ENCODE measurements at regions not wholly inside any gene's neighbourhood (a gene's known extent, or its start where the extent isn't known, plus 50 kb on each side); places are given as distances from the start of the nearest gene placed in this dataset.

DNA sequence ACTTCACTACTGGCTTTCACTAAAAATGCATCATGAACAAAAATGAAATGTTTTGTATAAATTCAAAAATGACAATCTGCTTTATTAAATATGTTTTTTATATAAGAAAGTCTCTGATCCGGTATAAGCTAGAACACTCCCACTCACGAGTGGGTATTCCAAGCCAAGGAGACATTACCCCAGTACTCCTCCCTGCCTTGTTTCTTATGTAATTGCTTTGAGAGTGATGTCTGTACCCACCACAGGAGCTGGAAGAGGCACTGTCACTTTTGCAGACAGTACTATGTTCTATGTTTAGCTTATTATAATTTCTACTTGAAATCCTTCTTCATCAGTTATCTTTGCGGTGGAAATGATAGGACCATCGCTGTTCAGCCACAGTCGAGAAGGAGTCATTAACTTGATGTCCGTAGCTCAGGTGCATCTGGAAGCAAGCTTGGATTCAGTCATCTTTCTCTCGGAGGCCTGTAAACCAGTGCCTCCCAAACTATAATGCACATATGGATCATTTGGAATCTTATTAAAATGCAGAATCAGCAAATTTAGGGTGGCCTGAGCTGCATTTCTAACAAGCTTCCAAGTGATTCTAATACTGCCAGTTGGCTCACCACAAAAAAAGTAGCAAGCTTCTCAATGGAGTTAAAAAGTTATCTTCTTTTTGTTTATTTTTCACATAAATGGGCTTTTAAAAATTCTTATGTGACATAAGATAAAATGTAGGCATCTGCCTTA, 396.4 kb downstream of the GRIA2 start:
- DNase-seq (ENCODE audit: low read depth): no peak
- no peak overlapping the region for H3K4me3 ChIP-seq (ENCODE audit: low read depth, low read length)
- TF ChIP-seq, protein P1, sequence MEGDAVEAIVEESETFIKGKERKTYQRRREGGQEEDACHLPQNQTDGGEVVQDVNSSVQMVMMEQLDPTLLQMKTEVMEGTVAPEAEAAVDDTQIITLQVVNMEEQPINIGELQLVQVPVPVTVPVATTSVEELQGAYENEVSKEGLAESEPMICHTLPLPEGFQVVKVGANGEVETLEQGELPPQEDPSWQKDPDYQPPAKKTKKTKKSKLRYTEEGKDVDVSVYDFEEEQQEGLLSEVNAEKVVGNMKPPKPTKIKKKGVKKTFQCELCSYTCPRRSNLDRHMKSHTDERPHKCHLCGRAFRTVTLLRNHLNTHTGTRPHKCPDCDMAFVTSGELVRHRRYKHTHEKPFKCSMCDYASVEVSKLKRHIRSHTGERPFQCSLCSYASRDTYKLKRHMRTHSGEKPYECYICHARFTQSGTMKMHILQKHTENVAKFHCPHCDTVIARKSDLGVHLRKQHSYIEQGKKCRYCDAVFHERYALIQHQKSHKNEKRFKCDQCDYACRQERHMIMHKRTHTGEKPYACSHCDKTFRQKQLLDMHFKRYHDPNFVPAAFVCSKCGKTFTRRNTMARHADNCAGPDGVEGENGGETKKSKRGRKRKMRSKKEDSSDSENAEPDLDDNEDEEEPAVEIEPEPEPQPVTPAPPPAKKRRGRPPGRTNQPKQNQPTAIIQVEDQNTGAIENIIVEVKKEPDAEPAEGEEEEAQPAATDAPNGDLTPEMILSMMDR (IDR thresholded peaks at IDR 0.05; ENCODE audit: insufficient read depth, low read length): no peak

DNA sequence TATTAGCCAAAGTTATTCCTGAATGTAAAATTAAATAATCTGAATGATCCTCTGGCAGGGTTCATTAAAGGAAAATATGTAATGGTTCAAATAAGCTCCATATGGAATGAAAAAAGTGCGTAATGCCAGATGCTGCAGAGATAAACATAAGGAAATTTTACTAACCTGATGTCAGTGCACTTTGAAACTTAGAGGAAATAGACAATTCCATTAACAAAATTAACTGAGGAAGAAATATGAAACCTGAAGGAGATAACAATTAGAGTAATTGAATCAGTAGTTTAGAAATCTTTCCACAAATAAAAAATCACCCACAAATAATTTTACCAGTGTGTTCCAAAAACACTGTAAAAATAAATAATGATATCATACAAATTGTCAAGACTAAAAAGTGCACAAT, 387.5 kb downstream of the GRIA2 start:
- DNase-seq (ENCODE audit: low read depth): no peak
- TF ChIP-seq, protein P1 (IDR thresholded peaks at IDR 0.05; ENCODE audit: insufficient read depth, low read length): no peak
- no peak overlapping the region for H3K4me3 ChIP-seq (ENCODE audit: low read depth, low read length)

DNA sequence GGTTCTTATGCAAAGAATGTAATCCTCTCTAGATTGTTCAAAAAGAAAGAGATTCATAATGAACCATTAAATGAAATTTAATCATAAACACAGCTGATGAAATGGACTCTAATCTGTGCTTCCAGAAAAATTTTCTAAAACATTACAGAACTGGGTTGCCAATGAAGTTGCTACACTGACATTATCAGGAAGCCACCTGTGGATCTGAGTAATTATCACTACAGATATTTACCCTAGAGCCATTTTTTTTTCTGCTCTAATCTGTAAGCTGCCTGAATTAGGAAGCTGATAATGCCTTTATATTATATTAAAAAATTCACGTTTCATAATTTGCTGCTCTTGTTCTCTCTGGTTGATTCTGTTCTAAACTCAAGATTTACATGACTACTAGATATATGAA, 380.1 kb downstream of the GRIA2 start:
- no peak for DNase-seq (ENCODE audit: low read depth)
- TF ChIP-seq, protein P1 (IDR thresholded peaks at IDR 0.05; ENCODE audit: insufficient read depth, low read length): no peak
- no peak overlapping the region for H3K4me3 ChIP-seq (ENCODE audit: low read depth, low read length)

DNA sequence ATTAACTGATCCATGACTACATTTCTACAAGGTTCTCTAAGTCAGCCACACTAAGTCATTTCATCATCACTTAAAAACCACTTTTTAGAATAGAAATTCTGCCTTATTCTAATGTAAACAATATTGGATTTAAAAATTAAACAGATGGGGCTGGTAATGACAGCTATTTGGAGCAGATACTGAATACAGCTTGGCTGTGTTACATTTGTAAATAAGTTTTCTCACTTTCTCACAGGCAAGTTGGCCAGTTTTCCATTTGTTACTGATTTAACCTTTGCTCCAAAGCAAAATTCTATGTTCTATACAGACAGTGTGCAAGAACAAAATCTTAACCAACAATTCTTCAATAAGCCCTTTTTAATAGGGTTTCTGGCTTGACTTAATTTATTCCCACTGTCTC, 370.7 kb downstream of the GRIA2 start:
- DNase-seq (ENCODE audit: low read depth): no peak
- TF ChIP-seq, protein P1 (IDR thresholded peaks at IDR 0.05; ENCODE audit: insufficient read depth, low read length): no peak
- no peak overlapping the region for H3K4me3 ChIP-seq (ENCODE audit: low read depth, low read length)

DNA sequence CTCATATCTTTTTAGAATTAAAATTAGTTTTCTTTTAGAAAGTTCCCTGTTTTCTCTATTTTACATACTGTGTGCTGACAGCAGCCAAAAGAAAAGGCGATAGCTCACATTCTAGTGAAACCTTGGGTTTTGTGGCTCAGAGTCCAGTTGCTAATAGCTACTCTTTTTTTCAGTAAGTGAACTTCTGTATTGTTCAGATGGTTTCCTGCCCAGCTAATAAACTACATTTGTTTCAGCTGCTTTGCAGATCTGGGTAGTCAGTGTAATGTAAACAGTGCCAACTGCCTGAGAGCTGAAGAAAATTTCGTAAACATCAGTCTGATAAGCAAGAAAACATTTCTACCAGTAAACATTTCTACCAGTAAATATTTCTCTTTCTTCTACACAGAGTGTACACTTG, 370.2 kb downstream of the GRIA2 start:
- TF ChIP-seq, protein P1 (IDR thresholded peaks at IDR 0.05; ENCODE audit: insufficient read depth, low read length): no peak
- DNase-seq (ENCODE audit: low read depth): no peak
- H3K4me3 ChIP-seq (ENCODE audit: low read depth, low read length): no peak overlapping the region

DNA sequence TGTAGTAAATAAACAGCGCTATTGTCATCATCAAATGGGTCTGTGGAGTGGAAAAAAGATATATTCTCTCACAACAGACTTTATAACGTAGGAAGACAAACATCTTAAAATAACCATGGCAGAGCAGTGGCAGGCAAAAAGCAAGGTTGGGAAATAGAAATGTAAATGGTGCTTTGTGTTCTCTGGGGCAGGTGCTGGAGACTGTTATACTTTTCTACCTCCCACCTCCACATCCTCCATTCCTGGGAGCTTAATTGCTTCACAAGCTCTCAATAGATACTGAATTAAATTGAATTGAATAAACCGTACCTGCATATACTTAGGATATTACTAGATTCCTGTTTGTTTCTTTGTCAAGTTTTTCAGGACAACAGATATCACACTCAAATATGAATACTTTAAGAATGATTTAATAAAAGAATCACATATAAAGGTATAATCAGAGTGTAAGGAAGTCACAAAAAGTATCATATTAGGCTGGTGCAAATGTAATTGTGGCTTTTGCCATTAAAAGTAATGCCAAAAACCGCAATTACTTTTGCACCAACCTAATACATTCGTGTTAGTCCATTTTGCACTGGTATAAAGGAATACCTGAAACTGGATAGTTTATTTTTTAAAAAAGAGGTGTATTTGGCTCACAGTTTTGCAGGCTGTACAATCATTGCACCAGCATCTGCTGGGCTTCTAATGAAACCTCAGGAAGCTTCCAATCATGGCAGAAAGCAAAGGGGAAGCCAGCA, 367.3 kb downstream of the GRIA2 start:
- DNase-seq (ENCODE audit: low read depth): no peak
- TF ChIP-seq, protein P1 (IDR thresholded peaks at IDR 0.05; ENCODE audit: insufficient read depth, low read length): no peak
- H3K4me3 ChIP-seq (ENCODE audit: low read depth, low read length): no peak overlapping the region

Measured in fibroblast of the aortic adventitia (primary cell).